ENCODE measurements at regions not wholly inside any gene's neighbourhood (a gene's known extent, or its start where the extent isn't known, plus 50 kb on each side); places are given as distances from the start of the nearest gene placed in this dataset.

GRCh38 chr12:98280621-98281020 lies 234.8 kb upstream of the TMPO start:
- Histone ChIP-seq H3K9me3 (no peaks in the 10 kb centered on the region), H3K4me1 (no peaks in the 10 kb centered on the region), H3K27me3 (no peaks in the 10 kb centered on the region), H3K4me3 (no peak overlapping the region), H3K27ac (no peak overlapping the region), H3K36me3 (no peaks in the 10 kb centered on the region)
- DNase-seq, result no peak
- no peak for TF ChIP-seq POLR2A (IDR thresholded peaks at IDR 0.05)
- TF ChIP-seq, protein P1, sequence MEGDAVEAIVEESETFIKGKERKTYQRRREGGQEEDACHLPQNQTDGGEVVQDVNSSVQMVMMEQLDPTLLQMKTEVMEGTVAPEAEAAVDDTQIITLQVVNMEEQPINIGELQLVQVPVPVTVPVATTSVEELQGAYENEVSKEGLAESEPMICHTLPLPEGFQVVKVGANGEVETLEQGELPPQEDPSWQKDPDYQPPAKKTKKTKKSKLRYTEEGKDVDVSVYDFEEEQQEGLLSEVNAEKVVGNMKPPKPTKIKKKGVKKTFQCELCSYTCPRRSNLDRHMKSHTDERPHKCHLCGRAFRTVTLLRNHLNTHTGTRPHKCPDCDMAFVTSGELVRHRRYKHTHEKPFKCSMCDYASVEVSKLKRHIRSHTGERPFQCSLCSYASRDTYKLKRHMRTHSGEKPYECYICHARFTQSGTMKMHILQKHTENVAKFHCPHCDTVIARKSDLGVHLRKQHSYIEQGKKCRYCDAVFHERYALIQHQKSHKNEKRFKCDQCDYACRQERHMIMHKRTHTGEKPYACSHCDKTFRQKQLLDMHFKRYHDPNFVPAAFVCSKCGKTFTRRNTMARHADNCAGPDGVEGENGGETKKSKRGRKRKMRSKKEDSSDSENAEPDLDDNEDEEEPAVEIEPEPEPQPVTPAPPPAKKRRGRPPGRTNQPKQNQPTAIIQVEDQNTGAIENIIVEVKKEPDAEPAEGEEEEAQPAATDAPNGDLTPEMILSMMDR (IDR thresholded peaks at IDR 0.05), result no peak

GRCh38 chr12:98291828-98292227 lies 223.6 kb upstream of the TMPO start:
- H3K4me3 ChIP-seq, result no peak overlapping the region
- no peak for DNase-seq
- no peaks in the 10 kb centered on the region for H3K9me3 ChIP-seq
- no peaks in the 10 kb centered on the region for H3K36me3 ChIP-seq
- H3K27me3 ChIP-seq, result no peaks in the 10 kb centered on the region
- H3K27ac ChIP-seq, result no peak overlapping the region
- no peak for TF ChIP-seq POLR2A (IDR thresholded peaks at IDR 0.05)
- TF ChIP-seq, protein P1 (IDR thresholded peaks at IDR 0.05), result no peak
- H3K4me1 ChIP-seq, result no peaks in the 10 kb centered on the region

DNA sequence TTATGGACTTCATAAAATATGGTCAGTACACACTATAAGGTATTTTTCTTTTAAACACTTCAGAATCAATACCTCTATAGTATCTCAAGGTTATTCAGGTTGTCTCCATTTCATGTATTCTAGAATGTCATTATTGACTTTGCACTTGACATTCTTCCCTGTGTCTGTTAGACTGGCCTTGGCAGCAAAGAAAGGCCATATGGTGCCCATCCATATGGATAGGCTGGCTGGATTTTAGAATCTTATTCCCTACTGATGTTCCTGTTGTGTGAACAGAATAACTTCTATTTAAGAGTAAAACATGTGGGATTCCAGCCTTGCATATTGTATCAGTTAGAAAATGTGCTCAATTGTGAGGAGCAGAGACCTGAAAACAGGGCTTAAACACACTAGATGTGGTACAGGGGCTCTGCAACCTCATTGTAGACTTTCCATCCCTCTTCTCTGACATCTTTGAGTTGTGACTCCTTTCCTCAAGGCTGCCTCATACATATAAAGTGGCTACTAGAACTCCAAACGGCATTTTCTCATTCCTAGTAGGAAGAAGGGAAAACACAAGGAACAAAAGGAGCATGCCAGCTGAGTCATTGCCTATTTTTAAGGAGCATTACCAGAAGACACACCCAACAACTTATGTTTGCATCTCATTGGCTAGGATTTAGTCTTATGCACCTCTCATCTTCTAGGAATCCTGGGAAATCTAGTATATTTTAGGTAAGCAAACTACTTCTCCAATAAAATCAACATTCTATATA lies 221.2 kb upstream of the TMPO start:
- Histone ChIP-seq H3K27ac (no peak overlapping the region), H3K27me3 (no peaks in the 10 kb centered on the region), H3K4me3 (no peak overlapping the region), H3K4me1 (no peaks in the 10 kb centered on the region), H3K36me3 (no peaks in the 10 kb centered on the region), H3K9me3 (no peaks in the 10 kb centered on the region)
- DNase-seq, result no peak
- TF ChIP-seq POLR2A (IDR thresholded peaks at IDR 0.05), result no peak
- TF ChIP-seq, protein P1 (IDR thresholded peaks at IDR 0.05), result no peak

DNA sequence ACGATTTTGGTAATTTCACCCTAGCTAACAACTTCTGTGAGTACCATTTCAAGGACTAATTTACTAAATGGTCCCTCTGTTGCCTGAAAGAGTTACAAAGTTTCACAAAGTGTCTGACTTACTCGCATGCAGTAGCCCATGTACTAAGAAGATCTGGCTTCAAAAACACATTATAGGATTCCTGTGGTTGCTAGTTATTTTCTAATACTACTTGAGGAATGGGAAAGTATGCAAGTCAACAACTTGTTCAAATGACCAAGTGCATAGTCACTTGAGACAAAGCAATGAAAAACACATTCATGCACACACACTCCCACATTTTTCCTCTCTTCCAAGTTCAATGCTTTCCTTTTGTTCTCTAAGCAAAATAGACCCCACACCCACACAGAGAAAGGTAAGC lies 219.7 kb upstream of the TMPO start:
- no peak for DNase-seq
- Histone ChIP-seq H3K36me3 (no peaks in the 10 kb centered on the region), H3K27me3 (no peaks in the 10 kb centered on the region), H3K27ac (no peak overlapping the region), H3K4me3 (no peak overlapping the region), H3K4me1 (no peaks in the 10 kb centered on the region), H3K9me3 (no peaks in the 10 kb centered on the region)
- TF ChIP-seq, protein P1 (IDR thresholded peaks at IDR 0.05), result no peak
- no peak for TF ChIP-seq POLR2A (IDR thresholded peaks at IDR 0.05)

DNA sequence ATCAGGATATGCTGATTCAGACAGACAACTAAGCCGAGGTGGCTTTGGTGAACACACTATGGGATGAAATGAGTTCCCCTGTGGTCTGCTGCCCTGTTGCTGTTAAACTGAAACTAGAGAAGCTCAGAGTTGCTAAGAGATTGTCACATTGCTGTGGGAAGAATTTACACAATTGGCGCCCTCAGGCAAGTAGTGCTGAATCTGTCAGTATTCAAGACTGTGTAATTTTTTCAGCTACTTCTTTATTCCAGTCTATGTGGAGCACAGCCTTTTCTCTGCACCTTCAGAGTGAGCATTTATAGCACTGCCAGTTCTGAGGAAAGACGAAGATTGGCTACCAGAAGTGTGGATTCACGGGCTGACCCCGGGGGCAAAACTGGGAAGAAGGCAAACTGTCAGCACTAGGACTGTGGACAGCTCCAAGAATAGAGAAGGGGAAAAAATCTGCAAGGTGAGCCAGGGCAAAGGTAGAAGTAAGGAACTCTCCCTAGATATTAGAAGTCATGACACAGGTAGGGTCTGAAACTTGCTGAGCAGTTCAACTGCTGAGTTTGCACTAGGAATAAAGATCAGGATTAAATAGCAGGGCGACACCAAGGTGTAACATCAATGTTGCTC lies 218.8 kb upstream of the TMPO start:
- Histone ChIP-seq H3K4me1 (no peaks in the 10 kb centered on the region), H3K27me3 (no peaks in the 10 kb centered on the region), H3K27ac (no peak overlapping the region), H3K4me3 (no peak overlapping the region), H3K36me3 (no peaks in the 10 kb centered on the region), H3K9me3 (no peaks in the 10 kb centered on the region)
- no peak for DNase-seq
- TF ChIP-seq, protein P1 (IDR thresholded peaks at IDR 0.05), result no peak
- no peak for TF ChIP-seq POLR2A (IDR thresholded peaks at IDR 0.05)

All from Peyer's patch (tissue), 4 donors.